ENCODE measurements at regions not wholly inside any gene's neighbourhood (a gene's known extent, or its start where the extent isn't known, plus 50 kb on each side); places are given as distances from the start of the nearest gene placed in this dataset.
A peak's percentile ranks its signal among the peaks of the same experiment; 100 is the strongest.
"Not testable (repeated sequence)": the region's sequence is repeated elsewhere in the genome, so short reads cannot be mapped to it uniquely, and the experiment has no call there.

GRCh38 chr7:84876061-84876821 lies 310.6 kb downstream of the SEMA3D start:
- intact Hi-C loops (cut with DNase I): no loop called here
- Histone ChIP-seq H3K27ac (no peak overlapping the region), H3K4me1 (no peaks in the 10 kb centered on the region), H3K9me3 (peaks cover 0 to 5% of the 10 kb centered on the region in 2 donors), H3K36me3 (no peaks in the 10 kb centered on the region), H3K4me3 (no peak overlapping the region), H3K27me3 (no peaks in the 10 kb centered on the region)
- TF ChIP-seq CTCF (IDR thresholded peaks at IDR 0.05): no peak
- DNase-seq (peak in 1 of 4 donors; percentile 69), ATAC-seq (no peak)

GRCh38 chr7:84865560-84865959 lies 321.3 kb downstream of the SEMA3D start:
- Histone ChIP-seq H3K4me1 (no peaks in the 10 kb centered on the region), H3K9me3 (peaks cover 0 to 8% of the 10 kb centered on the region in 2 donors), H3K27ac (no peak overlapping the region), H3K36me3 (no peaks in the 10 kb centered on the region), H3K27me3 (no peaks in the 10 kb centered on the region), H3K4me3 (no peak overlapping the region)
- ATAC-seq (no peak), DNase-seq (no peak)
- intact Hi-C loops (cut with DNase I): no loop called here
- TF ChIP-seq CTCF (IDR thresholded peaks at IDR 0.05): no peak

GRCh38 chr7:84857336-84857735 lies 329.5 kb downstream of the SEMA3D start:
- H3K4me1 ChIP-seq: no peaks in the 10 kb centered on the region
- intact Hi-C loops (cut with DNase I): no loop called here
- DNase-seq: no peak

GRCh38 chr7:84855758-84856157 lies 331.1 kb downstream of the SEMA3D start:
- ATAC-seq (no peak), DNase-seq (no peak)
- H3K27ac ChIP-seq: no peak overlapping the region
- H3K27me3 ChIP-seq: no peaks in the 10 kb centered on the region
- no peak overlapping the region for H3K4me3 ChIP-seq
- no peaks in the 10 kb centered on the region for H3K4me1 ChIP-seq
- H3K36me3 ChIP-seq: no peaks in the 10 kb centered on the region
- TF ChIP-seq CTCF (IDR thresholded peaks at IDR 0.05): no peak
- intact Hi-C loops (cut with DNase I): no loop called here
- peaks cover 0 to 1% of the 10 kb centered on the region in 2 donors for H3K9me3 ChIP-seq

More at GRCh38 chr7:84857336-84857735, 329.5 kb downstream of the SEMA3D start:
- ATAC-seq: no peak
- no peak for TF ChIP-seq CTCF (IDR thresholded peaks at IDR 0.05)
- no peaks in the 10 kb centered on the region for H3K27me3 ChIP-seq
- H3K36me3 ChIP-seq: no peaks in the 10 kb centered on the region
- no peak overlapping the region for H3K4me3 ChIP-seq
- H3K27ac ChIP-seq: no peak overlapping the region
- H3K9me3 ChIP-seq: peaks cover 0 to 8% of the 10 kb centered on the region in 2 donors

- H3K27me3 ChIP-seq; intact Hi-C loops (cut with DNase I); H3K4me3 ChIP-seq; DNase-seq; H3K9me3 ChIP-seq; H3K4me1 ChIP-seq; H3K27ac ChIP-seq; H3K36me3 ChIP-seq; ATAC-seq: not testable (repeated sequence)
Observed at GRCh38 chr7:84848974-84849372, 337.9 kb downstream of the SEMA3D start.
